Adrenal gland (tissue), 9 donors: ENCODE measurements at regions not wholly inside any gene's neighbourhood (a gene's known extent, or its start where the extent isn't known, plus 50 kb on each side); places are given as distances from the start of the nearest gene placed in this dataset.
"Not testable (repeated sequence)": the region's sequence is repeated elsewhere in the genome, so short reads cannot be mapped to it uniquely, and the experiment has no call there.

Source experiments
- DNase-seq, 7 donors: peaks; one replicate each; pipeline ENCODE4 v3.0.0-alpha.2; 2019 to 2020
- H3K27ac ChIP-seq, 5 donors: fragments of 200-600 bp; sonication (generic) in 4 of 5; 1 replicate in 3 of 5; 2 replicates in 2 of 5; pipeline versions ENCODE4 v1.5.1 to v1.8.0; 2016 to 2020; ENCODE audit warnings: mild to moderate bottlenecking in 1 of 5
- H3K27me3 ChIP-seq: fragments of 200-600 bp; 2 replicates; pipeline ENCODE4 v1.8.0; 2021
- H3K36me3 ChIP-seq, 2 donors: fragments of 200-600 bp; replicated peaks in 1 of 2; 1 replicate in 1 of 2; 2 replicates in 1 of 2; pipeline versions ENCODE4 v1.5.1 to v1.8.0; 2018 to 2022
- H3K4me1 ChIP-seq, 2 donors: fragments of 200-600 bp; replicated peaks in 1 of 2; 1 replicate in 1 of 2; 2 replicates in 1 of 2; pipeline versions ENCODE4 v1.5.1 to v1.8.0; 2018 to 2021
- H3K4me3 ChIP-seq, 4 donors: fragments of 200-600 bp; sonication (generic) in 3 of 4; one replicate each; pipeline ENCODE4 v1.5.1; 2016 to 2018
- H3K9me3 ChIP-seq, 3 donors: fragments of 200-600 bp; sonication (generic) in 1 of 3; replicated peaks in 1 of 3; 1 replicate in 2 of 3; 2 replicates in 1 of 3; pipeline versions ENCODE4 v1.5.1 to v1.8.0; 2016 to 2021
- CTCF ChIP-seq, 6 experiments: fragments of 450-650 bp in 4 of 6; fragments of 200-600 bp in 2 of 6; sonication (generic) in 1 of 6; IDR thresholded peaks; 1 replicate in 5 of 6; 2 replicates in 1 of 6; pipeline versions ENCODE4 v1.5.1 to v1.8.0; 2016 to 2021; ENCODE audit warnings: antibody characterized with exemption in 6 of 6, mild to moderate bottlenecking in 2 of 6, moderate library complexity in 1 of 6
- POLR2A ChIP-seq, 2 donors: fragments of 450-650 bp; IDR thresholded peaks; one replicate each; pipeline ENCODE4 v1.6.1; 2017; ENCODE audit warnings: antibody characterized with exemption in 2 of 2, mild to moderate bottlenecking in 2 of 2, moderate library complexity in 1 of 2
- WGBS, 4 donors: extraction: QIAGEN DNeasy Blood & Tissue Kit in 2 of 4; methylation state at CpG; one replicate each; pipeline versions ENCODE4 v1.1.5 to v1.1.7; 2013 to 2017; 5-methylcytosine and 5-hydroxymethylcytosine counted together
- intact Hi-C, 2 donors: fragments of 100-400 bp; cut with DNase I; formaldehyde crosslinking; loops; one replicate each; pipeline versions ENCODE4 v1.14.1 to v1.15.0; 2022 to 2023
- donor health status: healthy with polysubstance abuse.
- donor health status: Bipolar disorder and iron deficiency.
- donor health status: DM: yes; HTN: yes; CAD: no.
- donor health status: DM: no; HTN: no; CAD: no.
- donor health status: DM: no; HTN: no; CAD: no.

GRCh38 chr9:106025453-106025852 lies 331.1 kb downstream of the TMEM38B start:
- TF ChIP-seq CTCF (IDR thresholded peaks at IDR 0.05) (no peak), POLR2A (IDR thresholded peaks at IDR 0.05) (no peak)
- no peak overlapping the region for H3K4me3 ChIP-seq
- no peaks in the 10 kb centered on the region for H3K36me3 ChIP-seq
- intact Hi-C loops: no loop called here
- H3K27ac ChIP-seq: no peak overlapping the region
- no peaks in the 10 kb centered on the region for H3K4me1 ChIP-seq
- H3K27me3 ChIP-seq: no peaks in the 10 kb centered on the region
- no peaks in the 10 kb centered on the region for H3K9me3 ChIP-seq
- WGBS, 4 donors: 71 to 78% (median 71%) methylated on average over 4 of the region's 4 CpGs
- peak in 2 of 7 donors; percentile 14 to 52 for DNase-seq

- WGBS, 4 donors: 83 to 95% (median 87%) methylated on average over 3 of the region's 3 CpGs
- H3K27me3 ChIP-seq, H3K9me3 ChIP-seq, H3K4me1 ChIP-seq, H3K4me3 ChIP-seq, intact Hi-C loops, H3K27ac ChIP-seq, H3K36me3 ChIP-seq, DNase-seq: not testable (repeated sequence)
Measured at GRCh38 chr9:106030146-106030545, 335.8 kb downstream of the TMEM38B start.

GRCh38 chr9:106032978-106033377 lies 338.6 kb downstream of the TMEM38B start:
- Histone ChIP-seq H3K27me3 (no peaks in the 10 kb centered on the region), H3K4me3 (no peak overlapping the region), H3K4me1 (no peaks in the 10 kb centered on the region), H3K36me3 (no peaks in the 10 kb centered on the region), H3K27ac (no peak overlapping the region), H3K9me3 (no peaks in the 10 kb centered on the region)
- intact Hi-C loops: no loop called here
- TF ChIP-seq POLR2A (IDR thresholded peaks at IDR 0.05): no peak
- no peak for TF ChIP-seq CTCF (IDR thresholded peaks at IDR 0.05)
- 68 to 79% (median 74%) methylated on average over 3 of the region's 3 CpGs for WGBS, 4 donors
- DNase-seq: no peak

- TF ChIP-seq POLR2A (IDR thresholded peaks at IDR 0.05) (no peak), CTCF (IDR thresholded peaks at IDR 0.05) (no peak)
- Histone ChIP-seq H3K27ac (no peak overlapping the region), H3K27me3 (no peaks in the 10 kb centered on the region), H3K9me3 (no peaks in the 10 kb centered on the region), H3K4me1 (no peaks in the 10 kb centered on the region), H3K4me3 (no peak overlapping the region), H3K36me3 (no peaks in the 10 kb centered on the region)
- no peak for DNase-seq
- intact Hi-C loops: no loop called here
Measured at GRCh38 chr9:106035806-106036205, 341.5 kb downstream of the TMEM38B start.

- Histone ChIP-seq H3K4me3 (no peak overlapping the region), H3K27ac (no peak overlapping the region), H3K27me3 (no peaks in the 10 kb centered on the region), H3K4me1 (no peaks in the 10 kb centered on the region), H3K36me3 (no peaks in the 10 kb centered on the region), H3K9me3 (no peaks in the 10 kb centered on the region)
- intact Hi-C loops: no loop called here
- WGBS, 4 donors: 74 to 89% (median 79%) methylated on average over 1 of the region's 1 CpG
- no peak for TF ChIP-seq POLR2A (IDR thresholded peaks at IDR 0.05)
- TF ChIP-seq CTCF (IDR thresholded peaks at IDR 0.05): no peak
- DNase-seq: no peak
Measured at GRCh38 chr9:106038266-106039001, 344.1 kb downstream of the TMEM38B start.
